LNCAP (cell line): ENCODE measurements at regions not wholly inside any gene's neighbourhood (a gene's known extent, or its start where the extent isn't known, plus 50 kb on each side); places are given as distances from the start of the nearest gene placed in this dataset.

Experiments used
- CTCF ChIP-seq: fragments of 450-650 bp; IDR thresholded peaks from 2 replicates; pipeline ENCODE4 v1.5.1; 2017; ENCODE audit warnings: mild to moderate bottlenecking

DNA sequence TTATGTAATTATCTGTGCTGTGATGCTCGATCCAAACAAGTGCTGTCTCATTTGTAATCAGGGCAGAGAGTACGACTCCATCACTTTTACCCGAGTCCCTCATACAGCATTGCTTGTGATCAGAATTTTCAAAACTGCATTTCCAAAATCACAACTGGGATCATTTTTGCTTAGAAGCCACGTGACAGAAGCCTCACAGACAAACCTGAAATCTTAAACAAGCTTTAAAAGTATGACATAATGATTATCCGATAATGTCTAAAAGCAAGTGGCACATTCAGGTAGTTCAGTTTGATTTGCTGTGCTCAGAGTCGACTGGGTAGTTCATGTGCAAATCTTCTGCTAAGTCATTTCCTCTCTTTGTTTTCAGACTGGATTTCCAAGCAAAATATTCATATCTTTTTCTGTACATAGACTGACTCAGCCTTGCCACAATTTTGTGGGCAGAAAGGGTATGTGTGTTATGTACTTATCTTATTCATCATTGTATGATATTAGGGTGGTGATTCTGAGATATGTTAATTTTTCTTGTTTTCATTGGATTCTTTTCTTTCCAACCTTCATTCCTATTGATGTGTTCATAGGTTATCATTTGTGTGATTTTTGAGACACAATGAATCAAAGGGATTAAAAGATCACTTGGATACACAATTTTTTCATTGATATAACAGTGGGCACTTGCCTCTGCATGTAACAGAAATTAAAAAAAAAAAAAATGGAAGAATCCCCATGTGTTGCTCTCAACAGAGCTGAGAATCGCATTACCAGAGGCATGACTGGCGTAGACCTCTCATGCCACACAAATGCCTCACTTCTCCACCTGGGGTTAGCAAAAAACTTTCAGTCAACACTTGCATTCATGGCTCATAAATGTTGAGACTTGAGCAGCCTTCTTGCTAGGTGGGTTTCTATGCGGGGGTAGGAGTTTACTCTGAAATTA, 355.7 kb downstream of the LTN1 start:
- no peak for TF ChIP-seq CTCF

DNA sequence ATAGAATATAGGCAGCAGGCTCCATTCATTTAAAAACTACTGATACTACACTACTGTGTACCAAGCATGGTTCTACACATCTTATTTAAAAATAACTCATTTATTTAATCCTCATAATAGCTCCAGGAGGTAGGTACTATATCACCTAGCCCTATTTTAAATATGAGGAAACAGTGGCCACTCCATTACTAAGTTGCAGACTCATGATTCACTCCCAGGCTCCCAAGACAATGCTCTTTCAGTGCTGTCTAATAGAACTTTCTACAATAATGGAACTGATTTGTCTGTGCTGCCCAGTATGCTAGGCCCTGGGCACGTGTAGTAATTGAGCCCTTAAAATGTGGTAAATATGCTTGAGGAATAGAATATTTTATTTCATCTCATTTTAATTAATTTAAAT, 357.1 kb downstream of the LTN1 start:
- no peak for TF ChIP-seq CTCF

GRCh38 chr21:28633839-28634555, 358.7 kb downstream of the LTN1 start:
- no peak for TF ChIP-seq CTCF

- no peak for TF ChIP-seq CTCF
Observed at GRCh38 chr21:28632755-28633408, 359.8 kb downstream of the LTN1 start.

- no peak for TF ChIP-seq CTCF
Observed at GRCh38 chr21:28627691-28628090, 365.0 kb downstream of the LTN1 start.

GRCh38 chr21:28627261-28627660, 365.4 kb downstream of the LTN1 start:
- no peak for TF ChIP-seq CTCF

- no peak for TF ChIP-seq CTCF
Observed at GRCh38 chr21:28624626-28625025, 368.1 kb downstream of the LTN1 start.
